ENCODE measurements at regions not wholly inside any gene's neighbourhood (a gene's known extent, or its start where the extent isn't known, plus 50 kb on each side); places are given as distances from the start of the nearest gene placed in this dataset.

DNA sequence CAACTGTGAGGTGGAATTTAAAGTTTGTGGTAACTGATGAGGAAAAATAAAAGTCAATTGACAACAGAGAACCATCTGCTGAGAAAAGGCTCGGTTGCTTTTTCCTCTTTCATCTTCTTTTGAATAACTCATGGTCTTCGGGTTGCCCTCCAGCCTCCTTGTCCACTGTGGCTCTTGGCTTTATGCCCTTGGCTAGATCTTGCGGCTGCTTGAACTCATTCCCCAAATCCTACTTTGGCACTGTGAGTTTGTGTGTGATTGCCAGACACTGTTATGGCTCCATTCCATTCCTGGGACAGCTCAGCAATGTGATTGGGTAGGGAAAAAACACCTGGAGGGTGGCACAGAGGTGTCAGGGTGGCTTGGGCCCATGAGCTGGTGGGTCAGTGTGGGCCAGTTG, 387.4 kb downstream of the DLEU7 start:
- CTCF ChIA-PET, result no interaction called here

DNA sequence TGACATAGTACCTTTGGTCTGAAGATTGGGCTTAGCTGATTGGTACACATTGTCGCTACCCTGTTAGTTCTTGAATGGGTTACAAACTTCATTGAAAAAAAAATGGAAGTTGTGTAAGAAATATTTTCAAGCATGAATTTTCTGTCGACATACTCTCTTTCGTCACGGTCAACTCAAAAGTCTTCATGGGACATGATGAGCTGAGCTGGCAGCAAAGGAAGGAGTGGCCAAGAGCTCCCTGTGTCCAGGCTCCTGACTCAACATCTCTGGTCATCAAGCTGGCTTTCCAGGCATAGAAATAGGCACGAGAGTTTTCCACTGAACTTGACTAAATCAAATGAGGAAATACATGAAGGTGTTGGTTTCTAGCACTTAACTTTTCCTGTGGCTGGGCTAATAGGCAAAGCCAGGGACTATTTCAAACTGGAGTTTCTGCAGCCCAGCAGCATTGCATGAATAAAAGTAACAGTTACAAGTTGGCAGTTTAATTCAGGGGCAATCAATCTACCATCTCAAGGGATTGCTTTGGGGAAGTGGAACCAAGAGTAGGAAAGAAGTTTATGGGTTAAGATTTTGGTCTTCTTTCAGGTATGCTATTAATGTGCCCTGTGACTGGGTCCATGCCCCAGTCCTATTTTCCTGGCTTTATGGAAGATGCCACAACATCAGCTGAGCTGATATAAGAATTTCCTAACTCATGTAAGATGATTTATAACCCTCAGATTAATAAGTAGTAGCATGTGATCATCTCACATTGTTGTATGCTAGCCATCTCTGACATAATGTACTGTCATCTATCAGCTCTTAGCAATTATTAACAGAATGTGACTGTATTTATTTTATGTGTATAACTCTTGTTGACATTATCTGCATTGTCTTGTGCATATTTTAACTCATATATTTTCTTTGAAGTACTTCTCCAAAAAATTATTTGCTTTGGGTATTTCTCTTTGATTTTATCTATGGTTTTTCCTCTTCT, 385.8 kb downstream of the DLEU7 start:
- H3K4me2 ChIP-seq (replicated peaks; ENCODE audit: low read depth, low read length, poor library complexity, severe bottlenecking), result no peak overlapping the region
- H3K4me1 ChIP-seq (ENCODE audit: control insufficient read depth in 2 of 2, insufficient read depth in 2 of 2, low read length in 2 of 2), result peaks cover 6 to 7% of the 10 kb centered on the region in 2 donors
- ATAC-seq (ENCODE audit: low read depth) (no peak), DNase-seq (no peak)
- ChIA-PET CTCF (interaction anchor here (0.6 kb wide), 1 partner anchor 454 kb away, joined by 3 read pairs; no protein-coding TSS in a partner anchor), POLR2A (no interaction called here)
- H3K4me3 ChIP-seq (ENCODE audit: control extremely low read depth in 1 of 5, extremely low read depth in 1 of 5, insufficient read depth in 1 of 5, low read depth in 2 of 5, low read length in 4 of 5), result no peak overlapping the region
- 89% methylated on average over 4 of the region's 5 CpGs for WGBS (ENCODE audit: insufficient coverage)
- H3K27me3 ChIP-seq (replicated peaks in 1 of 4; ENCODE audit: control extremely low read depth in 1 of 4, control insufficient read depth in 3 of 4, insufficient read depth in 4 of 4, low read length in 3 of 4), result no peaks in the 10 kb centered on the region
- Mint-ChIP-seq H3K27ac (no peak overlapping the region), H3K27me3 (no peaks in the 10 kb centered on the region), H3K4me1 (peaks cover 6% of the 10 kb centered on the region), H3K9me3 (ENCODE audit: insufficient read depth) (no peaks in the 10 kb centered on the region), H3K4me3 (no peak overlapping the region)
- no peaks in the 10 kb centered on the region for H3K79me2 ChIP-seq (ENCODE audit: control insufficient read depth, insufficient read depth, low read length)
- no peak overlapping the region for H3K27ac ChIP-seq (ENCODE audit: low read length in 2 of 2)
- intact Hi-C loops (cut with micrococcal nuclease), result no loop called here
- no peak for TF ChIP-seq EZH2 (IDR thresholded peaks at IDR 0.05; ENCODE audit: borderline replicate concordance, insufficient read depth, low read depth, low read length, poor library complexity, severe bottlenecking)
- TF ChIP-seq, protein P1, sequence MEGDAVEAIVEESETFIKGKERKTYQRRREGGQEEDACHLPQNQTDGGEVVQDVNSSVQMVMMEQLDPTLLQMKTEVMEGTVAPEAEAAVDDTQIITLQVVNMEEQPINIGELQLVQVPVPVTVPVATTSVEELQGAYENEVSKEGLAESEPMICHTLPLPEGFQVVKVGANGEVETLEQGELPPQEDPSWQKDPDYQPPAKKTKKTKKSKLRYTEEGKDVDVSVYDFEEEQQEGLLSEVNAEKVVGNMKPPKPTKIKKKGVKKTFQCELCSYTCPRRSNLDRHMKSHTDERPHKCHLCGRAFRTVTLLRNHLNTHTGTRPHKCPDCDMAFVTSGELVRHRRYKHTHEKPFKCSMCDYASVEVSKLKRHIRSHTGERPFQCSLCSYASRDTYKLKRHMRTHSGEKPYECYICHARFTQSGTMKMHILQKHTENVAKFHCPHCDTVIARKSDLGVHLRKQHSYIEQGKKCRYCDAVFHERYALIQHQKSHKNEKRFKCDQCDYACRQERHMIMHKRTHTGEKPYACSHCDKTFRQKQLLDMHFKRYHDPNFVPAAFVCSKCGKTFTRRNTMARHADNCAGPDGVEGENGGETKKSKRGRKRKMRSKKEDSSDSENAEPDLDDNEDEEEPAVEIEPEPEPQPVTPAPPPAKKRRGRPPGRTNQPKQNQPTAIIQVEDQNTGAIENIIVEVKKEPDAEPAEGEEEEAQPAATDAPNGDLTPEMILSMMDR (IDR thresholded peaks at IDR 0.05), result no peak
- H3K9ac ChIP-seq (ENCODE audit: low read length), result no peak overlapping the region
- H4K20me1 ChIP-seq (ENCODE audit: control insufficient read depth, insufficient read depth, low read length, poor library complexity, severe bottlenecking), result no peaks in the 10 kb centered on the region
- no peaks in the 10 kb centered on the region for H3K9me3 ChIP-seq (ENCODE audit: control extremely low read depth in 1 of 3, control insufficient read depth in 2 of 3, insufficient read depth in 1 of 3, low read length in 2 of 3)
- H3K36me3 ChIP-seq (replicated peaks in 1 of 2; ENCODE audit: control extremely low read depth in 1 of 2, control insufficient read depth in 1 of 2, extremely low read depth in 1 of 2, insufficient read depth in 2 of 2, low read length in 1 of 2), result no peaks in the 10 kb centered on the region
- H2AFZ ChIP-seq (ENCODE audit: insufficient read depth, low read depth, low read length, poor library complexity, severe bottlenecking), result no peak overlapping the region

More for the DNA sequence above, 387.4 kb downstream of the DLEU7 start:
- intact Hi-C loops (cut with micrococcal nuclease), result no loop called here
- Histone ChIP-seq H4K20me1 (ENCODE audit: control insufficient read depth, insufficient read depth, low read length, poor library complexity, severe bottlenecking) (no peaks in the 10 kb centered on the region), H3K36me3 (replicated peaks in 1 of 2; ENCODE audit: control extremely low read depth in 1 of 2, control insufficient read depth in 1 of 2, extremely low read depth in 1 of 2, insufficient read depth in 2 of 2, low read length in 1 of 2) (no peaks in the 10 kb centered on the region), H2AFZ (ENCODE audit: insufficient read depth, low read depth, low read length, poor library complexity, severe bottlenecking) (no peak overlapping the region), H3K4me2 (replicated peaks; ENCODE audit: low read depth, low read length, poor library complexity, severe bottlenecking) (no peak overlapping the region), H3K79me2 (ENCODE audit: control insufficient read depth, insufficient read depth, low read length) (no peaks in the 10 kb centered on the region), H3K9me3 (ENCODE audit: control extremely low read depth in 1 of 3, control insufficient read depth in 2 of 3, insufficient read depth in 1 of 3, low read length in 2 of 3) (no peaks in the 10 kb centered on the region), H3K4me1 (ENCODE audit: control insufficient read depth in 2 of 2, insufficient read depth in 2 of 2, low read length in 2 of 2) (peaks cover 6 to 7% of the 10 kb centered on the region in 2 donors), H3K27me3 (replicated peaks in 1 of 4; ENCODE audit: control extremely low read depth in 1 of 4, control insufficient read depth in 3 of 4, insufficient read depth in 4 of 4, low read length in 3 of 4) (no peaks in the 10 kb centered on the region), H3K27ac (ENCODE audit: low read length in 2 of 2) (no peak overlapping the region), H3K9ac (ENCODE audit: low read length) (no peak overlapping the region), H3K4me3 (ENCODE audit: control extremely low read depth in 1 of 5, extremely low read depth in 1 of 5, insufficient read depth in 1 of 5, low read depth in 2 of 5, low read length in 4 of 5) (no peak overlapping the region)
- POLR2A ChIA-PET, result no interaction called here
- no peak for TF ChIP-seq EZH2 (IDR thresholded peaks at IDR 0.05; ENCODE audit: borderline replicate concordance, insufficient read depth, low read depth, low read length, poor library complexity, severe bottlenecking)
- TF ChIP-seq, protein P1 (IDR thresholded peaks at IDR 0.05), result no peak
- Mint-ChIP-seq H3K27me3 (no peaks in the 10 kb centered on the region), H3K9me3 (ENCODE audit: insufficient read depth) (no peaks in the 10 kb centered on the region), H3K27ac (no peak overlapping the region), H3K4me3 (no peak overlapping the region), H3K4me1 (peaks cover 6% of the 10 kb centered on the region)
- ATAC-seq (ENCODE audit: low read depth) (no peak), DNase-seq (no peak)
- 100% methylated on average over 2 of the region's 3 CpGs for whole genome bisulfite sequencing (ENCODE audit: insufficient coverage)
